NCI-H1105 (cell line): ENCODE measurements at regions not wholly inside any gene's neighbourhood (a gene's known extent, or its start where the extent isn't known, plus 50 kb on each side); places are given as distances from the start of the nearest gene placed in this dataset.
"Not testable (repeated sequence)": the region's sequence is repeated elsewhere in the genome, so short reads cannot be mapped to it uniquely, and the experiment has no call there.

Source experiments
- DNase-seq: peaks from one replicate; lab custom pipeline; 2025; lab: John Stamatoyannopoulos, UW

DNA sequence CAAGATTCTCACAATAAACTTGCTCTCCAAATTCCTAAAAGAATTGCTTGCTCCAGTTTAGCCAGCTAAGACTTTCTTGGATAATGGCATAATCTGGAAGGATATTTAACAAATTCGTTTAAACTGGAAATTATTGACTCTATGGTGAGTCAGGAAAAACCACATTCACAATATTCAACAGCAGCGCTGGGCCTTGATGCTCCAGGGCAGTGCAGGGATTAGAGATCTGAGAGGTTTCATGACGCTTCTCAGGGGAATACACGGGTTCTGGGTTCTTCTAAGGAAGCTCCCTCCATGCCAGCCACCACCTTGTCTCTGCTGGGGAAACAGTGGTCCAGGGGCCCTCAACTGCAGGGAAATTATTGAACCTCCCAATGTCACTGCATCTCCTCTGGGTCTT lies 123.3 kb upstream of the FAM20C start:
- DNase-seq: not testable (repeated sequence)

DNA sequence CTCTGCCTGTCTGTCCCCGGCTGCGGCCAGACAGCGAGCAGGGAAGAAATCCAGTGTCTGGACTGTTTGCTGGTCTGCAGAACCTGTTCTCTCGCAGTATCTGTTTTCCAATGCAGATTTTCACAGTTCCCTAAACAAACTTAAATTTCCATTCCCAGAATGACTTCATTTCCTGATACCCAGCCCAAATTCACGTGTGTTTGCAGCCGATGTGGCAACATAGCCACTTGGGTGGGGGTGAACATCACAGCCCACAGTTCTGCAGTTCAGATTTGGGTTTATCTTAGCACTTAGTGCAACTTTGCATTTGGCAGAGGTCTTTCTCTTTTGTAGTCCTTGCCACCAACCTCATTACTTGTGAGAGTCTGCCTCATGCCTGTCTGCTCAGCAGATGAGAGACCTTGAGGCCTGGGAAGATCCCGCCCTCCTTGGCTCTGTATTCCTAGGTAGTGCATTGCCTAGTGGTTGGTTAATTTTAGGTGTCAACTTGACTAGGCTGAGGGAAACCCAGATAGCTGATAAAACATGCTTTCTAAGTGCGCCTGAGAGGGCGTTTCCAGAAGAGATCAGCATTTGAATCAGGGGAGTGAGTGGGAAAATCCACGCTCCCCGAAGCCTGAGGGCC lies 122.8 kb upstream of the FAM20C start:
- DNase-seq: not testable (repeated sequence)

DNA sequence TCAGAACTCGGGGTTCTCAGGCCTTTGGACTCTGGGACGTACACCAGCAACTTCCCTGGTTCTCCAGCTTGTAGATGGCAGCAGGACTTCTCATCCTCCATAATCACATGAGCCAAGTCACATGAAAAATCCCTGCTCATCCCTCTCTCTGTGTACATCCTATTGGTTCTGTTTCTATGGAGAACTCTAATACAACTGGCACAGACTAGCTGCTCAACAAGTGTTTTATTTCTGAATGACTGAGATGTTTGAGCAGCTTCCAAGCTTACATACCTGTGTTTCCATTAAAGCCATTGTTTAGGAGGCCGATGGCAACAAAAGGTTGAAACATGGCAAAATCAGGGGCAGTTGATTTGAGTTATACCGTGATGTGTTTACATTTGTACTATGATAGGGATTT lies 122.2 kb upstream of the FAM20C start:
- DNase-seq: not testable (repeated sequence)

DNA sequence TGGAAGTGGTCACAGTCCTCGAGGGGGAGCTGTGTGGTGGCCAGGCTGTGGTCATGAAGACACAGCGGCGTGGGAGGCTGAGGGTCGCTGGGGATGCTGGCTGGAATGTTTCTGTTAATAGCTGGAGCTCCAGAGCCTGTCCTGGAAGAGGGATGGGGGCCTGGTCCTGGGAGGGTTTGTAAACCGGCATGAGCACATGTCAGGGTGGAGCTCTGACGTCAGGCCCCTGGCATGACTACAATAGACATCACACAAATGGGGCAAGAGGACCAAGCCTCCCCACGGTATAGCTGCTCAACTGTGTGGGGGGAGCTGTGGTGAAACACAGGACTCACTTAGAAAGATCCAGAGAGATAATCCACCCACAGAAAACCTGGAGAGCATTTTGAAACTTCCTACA lies 121.4 kb upstream of the FAM20C start:
- DNase-seq: not testable (repeated sequence)

DNA sequence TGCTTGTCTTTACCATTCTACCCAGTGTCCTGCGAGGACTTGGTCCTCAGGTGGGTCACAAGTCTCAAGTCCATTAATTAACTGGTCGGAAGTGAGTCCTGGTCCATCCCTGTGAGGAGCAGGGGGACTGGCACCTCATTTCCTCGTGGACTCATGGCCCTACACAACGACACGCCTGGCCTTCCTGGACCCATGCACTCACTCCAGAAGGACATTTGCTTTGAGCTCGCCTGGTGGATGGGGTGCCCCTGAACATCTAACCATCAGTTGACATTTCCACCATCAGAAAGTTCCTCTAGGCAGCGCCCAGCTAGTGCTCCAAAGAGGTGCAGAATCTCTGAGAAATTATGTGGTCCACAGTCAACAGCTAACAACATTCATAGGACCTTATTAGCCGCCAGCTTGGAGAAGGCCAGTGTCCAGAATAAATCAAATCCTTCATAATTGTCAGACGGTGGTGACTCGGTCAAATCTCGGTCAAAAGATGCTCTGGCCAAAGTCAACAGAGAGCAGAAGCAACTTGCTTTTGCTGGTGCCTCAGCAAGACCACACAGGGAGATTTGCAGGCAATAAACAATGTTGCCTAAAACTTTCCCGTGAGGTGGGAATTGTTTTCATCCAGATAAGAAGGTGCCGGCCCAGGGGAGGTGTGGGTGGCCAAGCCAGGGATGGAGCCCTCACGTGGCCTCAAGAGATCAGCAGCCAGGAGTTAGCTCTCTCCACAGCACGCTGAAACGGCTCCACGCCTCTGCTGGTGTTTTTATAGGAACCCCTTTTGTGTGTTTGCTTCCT lies 119.9 kb upstream of the FAM20C start:
- DNase-seq: not testable (repeated sequence)

DNA sequence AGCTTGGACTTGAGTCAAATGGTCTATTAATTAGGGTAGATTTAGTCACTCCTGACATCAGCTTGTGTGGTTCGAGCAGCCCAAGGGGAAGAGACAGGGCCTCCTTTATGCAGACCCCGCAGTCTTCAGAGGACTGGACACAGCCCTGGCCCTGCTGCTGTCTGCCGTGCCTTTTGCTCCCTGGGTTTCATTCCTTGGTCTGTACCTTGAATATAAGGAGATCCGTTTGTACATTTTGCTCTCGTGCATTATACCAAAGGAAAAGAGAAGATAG lies 119.4 kb upstream of the FAM20C start:
- not testable (repeated sequence) for DNase-seq

DNA sequence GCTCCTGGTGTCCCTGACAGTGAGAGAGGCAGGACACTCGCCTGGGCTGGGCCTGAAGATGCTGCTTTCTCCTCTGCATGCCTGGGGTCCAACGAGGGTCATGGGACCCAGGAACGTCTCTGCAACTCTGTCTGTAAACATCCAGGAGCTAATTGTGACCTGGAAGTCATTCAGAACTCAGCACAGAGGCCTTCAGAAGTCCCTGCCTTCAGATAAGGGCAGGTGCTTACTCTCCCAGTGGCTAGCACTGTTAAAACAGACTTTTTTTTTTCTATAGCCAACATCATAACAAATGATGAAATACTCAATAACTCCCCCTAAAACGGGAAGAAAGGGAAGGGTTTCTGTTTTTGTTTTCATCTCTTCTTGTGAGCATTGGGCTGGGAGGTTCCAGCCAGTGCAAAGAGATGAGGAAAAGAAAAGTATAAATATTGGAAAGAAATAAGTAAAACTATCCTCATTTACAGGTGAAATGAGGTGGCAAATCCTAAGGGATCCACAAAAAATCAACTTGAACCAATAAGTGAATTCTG lies 118.3 kb upstream of the FAM20C start:
- not testable (repeated sequence) for DNase-seq

DNA sequence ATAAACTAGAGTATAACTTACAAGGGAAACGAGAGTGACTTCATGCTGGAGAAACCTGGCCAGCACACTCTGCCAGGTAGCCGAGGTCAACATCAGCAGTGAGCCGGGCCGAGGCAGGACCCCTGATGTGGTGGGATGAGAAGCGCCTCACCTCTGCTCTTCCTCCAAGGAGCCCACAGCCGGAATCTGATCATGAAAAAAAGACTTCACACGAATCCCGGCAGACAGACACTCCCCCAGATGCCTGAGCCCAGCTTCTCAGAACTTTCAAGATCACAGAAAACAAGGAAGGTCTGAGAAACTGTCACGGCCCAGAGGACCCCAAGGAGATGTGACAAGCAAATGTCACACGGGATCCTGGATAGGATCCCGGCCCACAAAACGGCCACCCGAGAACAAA lies 116.9 kb upstream of the FAM20C start:
- not testable (repeated sequence) for DNase-seq

DNA sequence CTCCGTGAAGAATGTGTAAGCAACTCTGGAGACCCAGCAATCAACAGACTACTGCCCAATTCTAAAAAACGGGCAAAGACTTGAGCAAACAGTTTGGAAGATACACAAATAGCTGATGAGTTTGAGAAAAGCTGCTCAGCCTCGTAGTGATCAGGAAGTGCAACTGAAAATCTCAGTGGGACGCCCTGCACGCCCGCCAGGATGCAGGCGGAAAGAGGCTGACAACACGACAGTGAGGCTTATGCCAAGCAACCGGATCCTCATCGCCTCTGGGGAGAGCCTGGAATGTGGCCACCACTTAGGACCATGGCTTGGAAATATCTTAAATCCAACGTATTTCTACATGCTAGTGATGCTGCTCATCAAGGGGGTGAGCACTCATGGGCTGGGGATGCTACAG lies 116.2 kb upstream of the FAM20C start:
- not testable (repeated sequence) for DNase-seq

DNA sequence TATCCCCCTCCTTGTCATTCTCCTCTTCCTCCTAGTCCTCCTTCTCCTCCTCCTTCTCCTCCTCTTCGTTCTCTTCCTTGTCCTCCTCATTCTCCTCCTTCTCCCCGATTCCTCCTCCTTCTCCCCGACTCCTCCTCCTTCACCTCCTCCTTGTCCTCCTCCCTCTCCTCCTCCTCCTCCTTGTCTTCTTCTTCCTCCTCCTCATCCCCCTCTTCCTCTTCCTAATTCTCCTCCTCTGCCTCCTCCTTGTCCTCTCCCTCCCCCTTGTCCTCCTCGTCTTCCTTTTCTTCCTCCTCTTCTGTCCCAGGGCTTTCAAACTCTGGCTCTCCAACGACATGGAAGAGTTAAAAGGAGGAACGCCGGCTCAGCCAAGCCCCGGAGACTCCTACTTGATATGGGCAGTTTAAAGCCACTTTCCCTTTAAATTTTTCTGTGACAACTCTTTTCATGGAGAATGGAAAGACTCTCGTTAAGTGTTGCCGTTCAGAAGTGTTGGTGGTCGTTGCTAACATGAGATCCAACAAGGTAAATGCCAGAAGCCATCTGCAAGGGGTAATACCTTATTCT lies 115.5 kb upstream of the FAM20C start:
- not testable (repeated sequence) for DNase-seq

DNA sequence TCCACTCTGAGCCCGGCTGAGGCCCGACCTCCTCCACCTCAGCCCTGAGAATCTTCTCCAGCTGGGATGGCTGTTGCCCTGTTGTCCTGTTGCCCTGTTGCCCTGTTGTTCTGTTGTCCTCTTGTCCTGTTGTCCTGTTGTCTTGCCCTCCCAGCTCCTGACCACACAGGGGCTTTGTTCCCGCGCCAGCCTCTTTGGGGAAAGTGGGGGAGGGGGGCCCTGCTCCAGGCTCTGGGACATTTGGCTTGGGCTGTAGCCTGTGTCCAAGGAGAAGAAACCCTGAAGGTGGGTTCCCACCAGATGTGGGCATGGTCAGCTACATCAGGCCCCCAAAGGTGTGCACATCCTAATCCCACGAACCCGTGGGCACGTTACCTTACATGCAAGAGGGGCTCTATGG lies 113.5 kb upstream of the FAM20C start:
- DNase-seq: not testable (repeated sequence)

DNA sequence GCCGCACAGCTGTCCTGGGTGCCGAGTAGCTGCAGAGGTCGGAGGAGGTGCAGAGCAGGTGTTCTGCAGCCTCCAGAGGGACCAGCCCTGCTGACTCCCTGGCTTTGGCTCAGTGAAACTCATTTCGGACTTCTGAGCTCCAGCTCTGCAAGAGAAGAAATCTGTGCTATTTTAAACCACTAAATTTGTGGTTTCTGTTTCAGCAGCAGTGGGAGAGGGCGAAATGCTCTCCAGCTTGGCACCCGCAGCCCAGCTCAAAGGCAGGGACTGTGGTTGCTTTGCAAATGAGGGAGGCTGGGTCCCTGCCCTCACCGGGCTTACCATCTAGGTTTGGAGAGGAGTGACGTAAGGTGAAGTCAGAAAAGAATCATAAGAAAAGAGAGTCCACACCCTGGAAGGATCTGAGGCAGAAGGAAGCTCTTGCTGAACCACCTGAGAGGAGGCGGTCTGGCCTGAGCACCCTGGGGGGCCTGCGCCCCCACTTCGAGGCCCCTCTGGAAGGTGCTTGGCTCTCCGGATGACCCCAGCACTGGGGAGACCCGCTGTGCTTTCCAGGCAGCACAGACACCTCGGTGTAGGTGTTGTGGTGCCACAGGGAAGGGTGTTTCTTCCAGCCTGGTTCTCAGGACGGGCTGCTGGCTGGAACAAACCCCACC lies 112.8 kb upstream of the FAM20C start:
- not testable (repeated sequence) for DNase-seq

DNA sequence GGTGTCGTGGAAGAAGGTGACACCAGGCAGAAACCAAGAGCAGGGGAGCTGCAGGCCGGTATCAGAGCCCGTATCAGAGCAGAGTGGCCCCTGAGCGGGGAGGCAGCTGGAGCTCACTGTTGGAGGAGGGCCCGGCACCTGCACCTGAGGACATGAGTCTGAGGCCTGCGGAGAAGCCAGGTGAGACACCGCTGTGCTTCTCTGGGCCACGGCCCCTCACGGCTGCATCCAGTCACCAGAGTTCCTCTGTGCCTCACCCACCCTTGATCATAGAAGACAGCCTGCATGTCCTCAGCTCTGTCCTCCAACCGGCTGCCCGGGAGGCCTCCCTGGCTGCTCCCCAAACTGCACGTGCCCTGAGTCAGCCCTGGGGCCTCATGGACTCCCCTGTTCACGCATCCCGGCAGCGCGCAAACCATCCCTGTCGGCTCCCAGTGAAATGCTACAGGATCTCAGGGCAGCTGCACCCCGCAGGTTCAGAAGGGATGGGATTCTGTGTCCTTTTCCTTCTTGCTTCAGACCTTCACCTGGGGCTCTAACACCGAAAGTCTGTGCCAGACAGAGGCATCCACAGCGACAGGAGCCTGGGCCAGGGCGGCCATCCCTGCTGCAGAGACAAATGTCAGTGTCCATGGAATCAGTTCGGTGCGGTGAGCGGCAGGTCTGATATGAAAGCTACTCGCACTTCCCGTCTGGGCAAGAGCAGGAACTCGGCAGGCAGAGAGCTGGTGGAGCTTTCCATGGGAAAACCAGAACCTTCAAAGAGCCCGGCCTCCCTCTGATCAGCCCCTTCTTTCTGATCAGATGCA lies 111.9 kb upstream of the FAM20C start:
- DNase-seq: no peak

DNA sequence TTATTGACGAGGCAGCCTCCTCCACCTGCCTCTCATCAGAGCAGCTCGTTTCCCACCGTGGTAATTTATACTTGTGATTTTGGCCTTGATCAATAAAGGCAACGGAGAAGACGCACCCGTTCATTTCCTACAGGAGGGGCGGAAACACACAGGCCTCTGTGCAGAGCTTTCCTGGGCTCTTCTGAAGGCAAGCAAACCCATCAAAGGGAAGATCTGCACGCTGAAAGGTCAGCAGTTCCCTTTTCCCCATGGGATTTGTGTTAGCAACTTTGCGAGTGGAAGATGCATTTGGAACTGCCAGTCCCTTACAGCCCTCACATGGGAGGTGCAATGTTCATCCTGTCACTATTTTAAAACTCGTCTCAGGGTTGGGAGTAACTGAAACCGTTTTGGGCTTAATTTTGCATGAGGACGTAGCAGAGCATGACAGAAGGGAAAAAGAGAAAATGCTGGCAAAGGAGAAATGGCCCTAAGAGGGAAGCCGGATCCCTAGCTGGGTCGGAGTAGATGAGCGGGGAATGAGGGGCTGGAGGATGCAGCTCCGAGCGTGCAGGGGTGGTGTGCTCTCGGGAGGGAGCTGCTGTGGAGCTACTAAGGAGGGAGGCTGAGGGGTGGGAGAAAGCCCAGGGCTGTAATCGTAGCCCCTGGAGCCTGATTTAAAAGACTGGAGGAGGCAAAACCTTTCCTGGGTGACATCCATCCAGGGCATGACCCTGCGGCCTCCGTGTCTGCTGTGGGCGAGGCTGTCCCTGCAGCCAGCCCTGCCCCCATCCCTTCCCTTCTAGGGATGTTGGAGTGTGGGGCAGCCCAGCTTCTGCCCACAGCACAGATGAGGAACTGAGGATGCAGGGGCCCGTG lies 111.1 kb upstream of the FAM20C start:
- DNase-seq: no peak

DNA sequence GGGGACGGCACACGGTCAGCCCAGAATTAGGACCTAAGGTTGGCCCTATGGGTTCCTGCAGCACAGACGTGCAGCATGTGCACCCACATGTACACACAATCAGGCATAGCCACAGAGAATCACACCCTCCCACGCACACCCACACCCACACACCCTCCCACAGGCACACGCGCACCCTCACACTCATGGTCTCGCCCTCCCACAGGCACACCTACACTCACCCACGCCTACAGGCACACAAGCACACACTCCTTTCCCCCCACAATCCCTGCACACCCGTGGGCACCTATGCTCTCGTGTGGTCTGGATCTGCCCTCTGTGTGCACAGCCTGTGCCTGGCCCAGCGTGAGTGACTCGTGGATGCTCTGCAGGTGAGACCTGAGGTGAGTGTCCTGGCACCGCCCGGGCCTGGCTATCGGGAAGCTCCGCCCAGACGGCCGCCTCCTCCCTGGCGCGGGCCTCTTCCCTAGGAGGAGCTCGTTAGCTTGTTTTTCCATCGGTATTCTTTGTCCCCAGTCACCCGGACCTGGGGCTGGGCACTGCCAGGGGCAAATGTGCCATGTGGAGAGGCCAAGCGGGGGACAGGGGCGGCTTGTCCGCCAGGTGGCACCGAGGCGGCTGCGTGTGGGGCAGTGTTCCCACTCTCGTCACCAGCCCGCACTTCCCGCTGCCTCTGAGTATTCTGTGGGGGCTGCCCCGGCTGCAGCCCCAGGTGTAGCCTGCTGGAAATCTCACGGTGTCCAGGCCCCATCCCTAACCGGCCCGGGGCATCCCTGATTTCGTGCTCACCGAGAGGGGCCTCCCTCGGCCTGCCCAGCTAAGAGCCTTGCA lies 110.2 kb upstream of the FAM20C start:
- DNase-seq: no peak

DNA sequence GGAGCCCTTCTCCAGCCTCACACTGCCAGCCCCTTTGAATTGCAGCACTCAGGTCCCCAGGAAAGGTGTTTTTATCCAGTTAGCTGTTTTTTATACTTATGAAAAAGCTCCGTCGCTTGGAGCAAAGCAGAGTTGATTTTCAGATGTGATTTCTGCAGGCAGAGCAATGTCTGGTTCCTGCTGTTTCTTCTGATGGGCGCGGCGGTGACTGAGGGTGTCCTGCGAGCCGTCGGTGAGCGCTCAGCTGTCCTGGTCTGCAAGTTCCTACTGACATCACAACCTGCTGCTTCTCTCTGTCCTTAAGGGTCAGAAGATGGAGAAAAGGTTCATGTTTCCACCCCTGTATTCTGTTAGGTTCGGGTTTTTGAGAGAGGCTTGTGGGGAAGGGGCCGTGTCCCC lies 109.6 kb upstream of the FAM20C start:
- no peak for DNase-seq

DNA sequence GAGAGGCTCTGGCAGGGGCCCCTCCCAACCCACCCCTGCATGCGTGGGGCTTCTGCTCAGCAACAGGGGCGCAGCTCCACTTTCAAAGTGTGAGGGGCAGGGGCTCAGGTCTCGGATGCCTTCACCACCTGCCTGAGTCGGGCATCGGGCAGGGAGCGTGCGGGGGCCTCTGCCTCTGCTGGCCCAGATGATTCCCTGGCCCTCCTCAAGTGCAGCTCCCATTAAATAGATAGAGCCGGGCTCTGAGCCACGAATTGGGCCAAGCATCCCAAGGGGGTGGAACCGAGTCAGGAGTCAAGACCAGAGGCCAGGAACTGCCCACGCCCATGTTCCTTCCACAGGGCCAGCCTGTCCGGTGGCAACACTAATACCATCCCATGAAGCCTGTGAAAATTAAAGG lies 108.9 kb upstream of the FAM20C start:
- DNase-seq: no peak

DNA sequence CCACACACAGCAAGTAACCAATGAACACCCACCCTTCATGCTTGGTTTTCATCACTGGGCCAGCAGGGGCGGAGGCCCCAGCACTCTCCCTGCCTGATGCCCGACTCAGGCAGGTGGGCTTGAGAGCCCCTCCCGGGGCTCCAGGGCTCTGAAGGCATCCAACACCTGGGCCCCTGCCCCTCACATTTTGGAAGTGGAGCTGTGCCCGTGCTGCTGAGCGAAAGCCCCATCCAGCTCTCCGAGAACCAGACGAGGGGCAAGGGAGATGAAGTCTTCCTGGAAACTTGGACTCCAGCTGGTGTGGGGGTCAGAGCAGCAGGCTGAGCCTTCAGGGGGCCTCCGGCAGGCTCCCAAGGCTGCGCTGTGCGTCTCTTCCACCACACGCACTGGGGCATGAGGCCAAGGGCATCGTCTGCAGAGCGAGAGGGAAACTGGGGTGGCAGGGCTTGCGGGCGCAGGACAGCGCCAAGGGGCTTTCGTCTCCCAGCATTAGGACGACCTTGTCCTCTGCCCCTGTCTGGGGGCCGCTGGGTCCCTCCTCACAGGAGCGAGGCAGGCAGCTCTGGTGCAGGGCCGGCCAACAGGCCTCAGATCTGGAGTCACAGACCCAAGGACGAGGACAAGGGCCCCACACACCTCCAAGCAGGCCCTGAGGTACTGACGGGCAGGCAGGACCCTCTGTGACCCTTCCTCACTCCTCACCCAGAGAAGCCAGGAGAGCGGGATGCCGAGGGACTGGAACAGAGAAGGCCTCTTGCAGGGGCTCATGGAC lies 108.3 kb upstream of the FAM20C start:
- no peak for DNase-seq

DNA sequence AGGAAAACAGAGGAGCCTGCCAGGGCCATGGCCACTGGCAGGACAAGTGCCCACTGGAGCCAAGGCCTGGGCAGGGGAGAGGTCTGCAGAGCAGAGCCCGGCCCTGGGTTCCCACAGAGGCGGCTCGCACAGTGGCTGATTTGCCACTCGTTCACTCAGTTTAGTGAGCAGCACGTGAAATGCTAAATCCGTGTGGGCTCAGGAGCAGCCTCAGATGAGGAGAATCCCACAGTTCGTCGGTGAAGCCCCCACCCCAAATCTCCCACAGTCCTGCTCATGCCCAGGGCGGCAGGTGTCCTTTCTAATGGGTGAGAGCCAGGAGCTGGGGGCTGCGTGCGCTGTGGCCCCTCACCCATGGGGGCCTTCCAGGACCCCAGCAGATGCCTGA lies 107.7 kb upstream of the FAM20C start:
- no peak for DNase-seq
